Mesodermal cell (in vitro differentiated cells): ENCODE measurements at regions not wholly inside any gene's neighbourhood (a gene's known extent, or its start where the extent isn't known, plus 50 kb on each side); places are given as distances from the start of the nearest gene placed in this dataset.
A peak's percentile ranks its signal among the peaks of the same experiment; 100 is the strongest.

ENCODE experiments used
- H3K27ac ChIP-seq: 2 replicates; pipeline ENCODE4 v1.7.0; 2013; ENCODE audit warnings: mild to moderate bottlenecking, low read depth, low read length, moderate library complexity; ENCODE audit not compliant: severe bottlenecking
- H3K36me3 ChIP-seq: 2 replicates; pipeline ENCODE4 v1.7.1; 2013; ENCODE audit warnings: mild to moderate bottlenecking, low read length, moderate library complexity; ENCODE audit not compliant: control insufficient read depth, insufficient read depth
- H3K4me1 ChIP-seq: one replicate; pipeline ENCODE4 v1.7.1; 2013; ENCODE audit warnings: mild to moderate bottlenecking, low read length; ENCODE audit not compliant: insufficient read depth, control insufficient read depth, poor library complexity, severe bottlenecking
- H3K4me3 ChIP-seq: 2 replicates; pipeline ENCODE4 v1.7.0; 2013; ENCODE audit warnings: low read length, control low read depth, mild to moderate bottlenecking; ENCODE audit not compliant: insufficient read depth, poor library complexity, severe bottlenecking; ENCODE audit errors: extremely low read depth
- H3K9me3 ChIP-seq: 2 replicates; pipeline ENCODE4 v1.7.1; 2013; ENCODE audit warnings: mild to moderate bottlenecking, low read length, moderate library complexity; ENCODE audit not compliant: control insufficient read depth
- WGBS, 2 experiments: methylation state at CpG; one replicate each; pipeline ENCODE4 v1.1.5; 2013; ENCODE audit warnings: missing lambda C conversion rate in 2 of 2; ENCODE audit not compliant: insufficient coverage in 2 of 2; 5-methylcytosine and 5-hydroxymethylcytosine counted together

DNA sequence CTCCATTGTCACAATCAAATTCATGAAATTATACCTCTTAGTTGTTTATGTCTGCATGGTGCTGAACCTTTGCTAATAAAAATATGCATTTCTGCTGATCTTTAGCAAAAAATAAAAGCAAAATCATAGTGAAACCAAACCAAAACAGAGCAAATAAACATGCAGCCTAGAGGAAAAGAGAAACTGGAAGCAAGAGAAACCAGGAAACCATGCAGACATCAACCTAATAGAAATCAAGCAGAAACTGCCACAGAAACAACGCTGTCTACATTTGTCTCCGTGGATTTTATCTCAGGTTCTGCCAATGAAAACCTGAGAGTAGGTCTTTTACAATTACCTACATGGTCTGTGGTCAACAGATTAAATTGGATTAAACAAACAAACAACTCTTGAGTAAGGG, 173.7 kb downstream of the SYT10 start:
- H3K4me1 ChIP-seq, result peaks cover 8% of the 10 kb centered on the region
- H3K36me3 ChIP-seq, result no peaks in the 10 kb centered on the region
- H3K9me3 ChIP-seq, result no peaks in the 10 kb centered on the region
- H3K4me3 ChIP-seq, result no peak overlapping the region
- 60% methylated on average over 1 of the region's 2 CpGs; no CpG with 5 or more reads in 1 of the 2 experiments for WGBS, 2 experiments
- no peak overlapping the region for H3K27ac ChIP-seq

DNA sequence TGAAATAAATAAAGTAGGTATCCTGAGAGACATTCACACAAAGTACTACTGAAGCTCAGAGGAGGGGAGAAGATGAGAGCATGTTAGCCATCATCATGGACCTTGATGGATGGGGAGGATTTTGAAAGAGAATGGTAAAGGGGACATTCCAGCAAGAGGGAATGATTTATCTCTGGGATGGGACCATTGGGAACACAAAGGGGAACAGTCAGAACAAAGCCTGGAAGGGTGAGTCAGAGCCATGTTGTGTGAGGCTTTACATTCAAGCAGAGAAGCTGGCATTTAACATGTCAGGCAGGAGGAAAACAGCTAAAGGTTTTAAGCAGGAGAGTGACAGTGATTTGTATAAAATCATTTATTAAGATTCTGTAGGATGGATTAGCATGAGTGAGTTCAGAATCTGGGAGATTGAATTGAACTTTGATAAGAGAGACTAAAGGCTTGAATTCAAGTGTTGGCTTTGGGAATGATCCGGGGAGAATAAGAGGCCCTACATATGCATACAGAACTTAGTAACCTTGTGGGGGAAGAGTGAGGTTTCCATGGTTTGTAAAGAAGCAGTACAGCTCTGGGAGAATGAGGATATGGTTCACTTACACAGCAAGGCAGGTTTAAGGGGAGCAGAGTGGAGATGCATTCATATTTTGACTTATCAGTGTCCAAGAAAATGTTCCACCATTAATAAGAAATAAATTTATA, 174.4 kb downstream of the SYT10 start:
- H3K27ac ChIP-seq, result peak overlapping the region; percentile 42
- 80% methylated on average over 1 of the region's 1 CpG; no CpG with 5 or more reads in 1 of the 2 experiments for WGBS, 2 experiments

DNA sequence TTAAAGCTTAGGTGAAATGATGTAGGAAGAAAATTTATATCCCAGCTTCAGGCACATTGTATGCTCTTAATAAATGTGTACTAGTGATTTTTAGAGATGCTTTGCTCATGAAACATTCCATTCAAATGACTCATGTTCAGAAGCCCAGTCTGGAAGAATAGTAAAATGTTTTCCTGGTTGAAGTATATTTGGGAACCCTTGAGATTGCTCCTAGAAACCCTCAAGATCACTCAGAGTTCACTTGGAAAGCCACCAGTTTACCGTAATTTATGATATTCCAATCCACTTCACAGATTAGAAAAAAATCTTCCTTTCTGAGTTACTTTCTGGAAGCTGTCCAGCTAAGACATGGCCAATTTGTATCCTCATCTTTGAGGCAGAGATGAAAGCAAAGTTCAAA, 186.4 kb downstream of the SYT10 start:
- peaks cover 3% of the 10 kb centered on the region for H3K4me1 ChIP-seq
- no peaks in the 10 kb centered on the region for H3K36me3 ChIP-seq
- no peak overlapping the region for H3K4me3 ChIP-seq
- H3K27ac ChIP-seq, result no peak overlapping the region
- whole genome bisulfite sequencing, 2 experiments, result 83% methylated on average over 1 of the region's 1 CpG; no CpG with 5 or more reads in 1 of the 2 experiments
- no peaks in the 10 kb centered on the region for H3K9me3 ChIP-seq

More for the DNA sequence above, 174.4 kb downstream of the SYT10 start:
- H3K4me1 ChIP-seq, result peaks cover 8% of the 10 kb centered on the region
- no peak overlapping the region for H3K4me3 ChIP-seq
- no peaks in the 10 kb centered on the region for H3K36me3 ChIP-seq
- no peaks in the 10 kb centered on the region for H3K9me3 ChIP-seq

DNA sequence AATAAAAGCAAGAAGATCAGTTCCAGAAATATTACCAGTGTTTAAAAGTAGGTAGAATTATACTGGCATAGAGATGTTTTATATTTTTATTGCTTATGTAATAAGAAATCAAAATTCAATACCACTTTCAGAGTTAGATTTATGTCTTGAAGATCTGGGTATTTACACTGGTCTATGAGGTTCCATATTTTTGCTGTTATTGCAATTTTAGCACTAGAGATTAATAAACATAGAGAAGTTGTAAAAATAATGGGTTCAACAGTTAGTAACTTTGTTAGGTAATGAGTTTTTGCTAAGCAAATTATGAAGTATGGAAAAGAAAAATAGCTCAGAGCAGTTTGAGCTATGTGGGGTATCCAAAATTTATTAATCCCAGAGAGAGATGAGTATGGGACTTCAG, 188.1 kb downstream of the SYT10 start:
- H3K36me3 ChIP-seq, result no peaks in the 10 kb centered on the region
- no peak overlapping the region for H3K27ac ChIP-seq

DNA sequence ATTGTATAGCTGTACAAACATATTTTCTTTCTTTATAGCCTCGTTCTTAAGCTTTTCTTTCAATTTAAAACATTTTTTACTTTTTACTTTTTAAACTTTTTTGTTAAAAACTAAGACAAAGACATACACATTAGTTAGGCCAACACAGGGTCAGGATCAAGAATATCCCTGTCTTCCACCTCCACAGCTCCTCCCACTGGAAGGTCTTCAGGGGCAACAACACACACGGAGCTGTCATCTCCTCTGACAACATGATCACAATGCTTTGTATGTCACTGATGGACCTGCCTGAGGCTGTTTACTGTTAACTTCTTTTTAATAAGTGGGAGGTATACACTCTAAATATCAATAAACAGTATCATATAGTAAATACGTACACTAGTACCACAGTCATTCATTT, 191.3 kb downstream of the SYT10 start:
- Histone ChIP-seq H3K9me3 (no peaks in the 10 kb centered on the region), H3K36me3 (no peaks in the 10 kb centered on the region), H3K4me1 (peaks cover under 1% of the 10 kb centered on the region), H3K4me3 (no peak overlapping the region), H3K27ac (no peak overlapping the region)
- WGBS, 2 experiments, result 50 to 67% methylated on average over 1 of the region's 3 CpGs

More for the DNA sequence above, 188.1 kb downstream of the SYT10 start:
- no peak overlapping the region for H3K4me3 ChIP-seq
- H3K4me1 ChIP-seq, result peaks cover 3% of the 10 kb centered on the region
- H3K9me3 ChIP-seq, result no peaks in the 10 kb centered on the region

DNA sequence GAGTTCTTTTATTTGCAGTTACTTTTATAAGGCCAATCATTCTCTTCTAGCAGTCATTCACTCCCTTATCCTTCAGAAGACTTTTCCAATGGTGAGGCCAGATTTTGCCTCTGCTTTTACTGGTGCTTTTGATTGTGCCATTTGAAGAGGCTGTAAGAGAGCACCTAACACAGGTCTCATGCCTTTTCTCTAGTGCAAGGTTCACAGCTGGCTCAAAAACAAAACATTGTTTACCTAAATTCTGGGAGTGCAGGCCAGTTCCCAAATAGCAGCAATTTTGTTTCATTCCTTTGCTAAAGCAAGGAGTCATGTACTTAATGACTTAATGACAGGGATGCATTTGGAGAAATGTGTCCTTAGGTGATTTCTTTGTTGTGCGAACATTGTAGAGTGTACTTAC, 192.0 kb downstream of the SYT10 start:
- Histone ChIP-seq H3K27ac (no peak overlapping the region), H3K36me3 (no peaks in the 10 kb centered on the region), H3K4me1 (no peaks in the 10 kb centered on the region), H3K4me3 (no peak overlapping the region), H3K9me3 (no peaks in the 10 kb centered on the region)
- WGBS, 2 experiments, result no CpG with 5 or more reads among the region's 1 CpG

DNA sequence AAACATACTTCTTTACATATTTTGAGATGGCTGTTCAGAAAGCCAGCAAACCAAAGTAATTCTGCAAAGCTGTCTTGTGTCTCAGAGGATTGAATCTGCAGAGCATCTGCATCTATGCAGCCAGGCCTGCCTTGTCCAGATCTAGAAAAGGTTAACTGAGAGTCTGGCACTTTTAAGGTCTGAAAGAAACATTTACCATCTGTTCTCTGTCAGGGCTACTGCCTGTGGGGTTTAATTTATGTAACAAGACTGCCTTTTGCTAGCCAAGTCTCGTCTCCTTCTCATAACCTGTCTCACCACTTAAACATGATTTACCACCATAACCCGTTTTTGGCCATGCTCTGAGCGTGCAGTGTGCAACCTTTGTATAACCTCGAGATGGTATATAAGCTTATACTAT, 194.2 kb downstream of the SYT10 start:
- Histone ChIP-seq H3K9me3 (no peaks in the 10 kb centered on the region), H3K4me1 (no peaks in the 10 kb centered on the region), H3K4me3 (no peak overlapping the region), H3K27ac (no peak overlapping the region), H3K36me3 (no peaks in the 10 kb centered on the region)
- 78% methylated on average over 1 of the region's 4 CpGs; no CpG with 5 or more reads in 1 of the 2 experiments for WGBS, 2 experiments

DNA sequence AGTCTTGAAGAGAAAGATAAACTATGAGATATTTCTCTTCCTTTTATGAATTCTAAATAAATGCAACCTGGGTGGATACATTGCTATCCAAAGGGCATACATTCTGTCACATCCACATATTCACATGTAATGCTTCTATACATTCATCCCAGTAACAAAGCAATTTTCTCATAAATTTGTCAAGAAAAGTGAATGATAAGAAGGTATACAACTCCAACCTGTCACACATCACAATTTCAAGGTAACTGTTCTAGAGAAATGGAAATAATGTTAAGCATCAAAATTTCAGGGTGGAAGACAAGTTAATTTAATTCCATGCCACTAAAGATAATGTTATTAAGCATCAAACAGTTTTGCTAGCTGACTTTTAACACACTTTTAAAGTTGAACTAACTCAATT, 212.9 kb downstream of the SYT10 start:
- H3K4me3 ChIP-seq, result no peak overlapping the region
- no peaks in the 10 kb centered on the region for H3K4me1 ChIP-seq
- no peaks in the 10 kb centered on the region for H3K36me3 ChIP-seq
- H3K9me3 ChIP-seq, result no peaks in the 10 kb centered on the region
- no peak overlapping the region for H3K27ac ChIP-seq

DNA sequence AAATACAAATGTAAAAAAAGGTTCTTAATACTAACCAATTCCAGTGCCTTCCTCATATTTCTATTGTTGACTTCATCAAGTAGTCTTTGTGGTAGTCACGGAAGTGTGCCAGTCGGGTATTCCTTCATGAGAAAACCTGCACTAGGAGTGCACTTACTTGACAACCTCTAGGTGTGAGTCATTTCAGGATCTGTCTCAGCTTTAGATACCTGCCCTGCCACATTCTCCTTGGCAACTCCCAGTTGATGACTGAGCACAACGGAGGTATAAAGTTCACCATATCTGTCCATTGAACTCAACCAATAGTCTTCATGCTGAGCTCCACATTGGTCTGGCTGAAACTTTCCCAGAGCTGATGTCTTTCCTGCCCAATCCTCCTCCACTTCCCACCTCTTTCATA, 215.7 kb downstream of the SYT10 start:
- H3K36me3 ChIP-seq, result no peaks in the 10 kb centered on the region
- H3K4me3 ChIP-seq, result no peak overlapping the region
- WGBS, 2 experiments, result 73 to 81% methylated on average over 2 to 3 of the region's 3 CpGs
- H3K4me1 ChIP-seq, result no peaks in the 10 kb centered on the region
- no peak overlapping the region for H3K27ac ChIP-seq
- no peaks in the 10 kb centered on the region for H3K9me3 ChIP-seq

DNA sequence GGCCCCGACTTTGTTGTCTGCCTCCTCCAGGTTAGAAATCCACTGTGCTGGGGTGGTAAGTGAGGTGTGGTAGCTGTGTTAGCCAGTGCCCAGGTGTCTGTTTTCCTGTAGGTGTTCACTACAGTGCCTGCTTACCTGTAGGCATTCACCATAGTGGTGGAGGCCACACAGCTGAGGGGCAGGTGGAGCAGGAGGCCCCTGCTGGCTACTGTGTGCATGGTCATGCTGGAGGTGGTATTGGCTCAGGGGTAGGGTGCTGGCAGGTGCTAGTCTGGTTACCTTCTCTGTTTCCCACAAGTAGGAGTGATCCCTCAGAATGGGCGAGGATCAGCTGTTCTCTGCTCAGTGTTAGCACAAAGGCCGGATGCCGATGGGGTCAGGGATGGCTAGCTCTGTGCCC, 217.3 kb downstream of the SYT10 start:
- 100% methylated on average over 1 to 3 of the region's 4 CpGs for WGBS, 2 experiments
- Histone ChIP-seq H3K4me1 (no peaks in the 10 kb centered on the region), H3K36me3 (no peaks in the 10 kb centered on the region), H3K27ac (no peak overlapping the region), H3K9me3 (no peaks in the 10 kb centered on the region), H3K4me3 (no peak overlapping the region)

DNA sequence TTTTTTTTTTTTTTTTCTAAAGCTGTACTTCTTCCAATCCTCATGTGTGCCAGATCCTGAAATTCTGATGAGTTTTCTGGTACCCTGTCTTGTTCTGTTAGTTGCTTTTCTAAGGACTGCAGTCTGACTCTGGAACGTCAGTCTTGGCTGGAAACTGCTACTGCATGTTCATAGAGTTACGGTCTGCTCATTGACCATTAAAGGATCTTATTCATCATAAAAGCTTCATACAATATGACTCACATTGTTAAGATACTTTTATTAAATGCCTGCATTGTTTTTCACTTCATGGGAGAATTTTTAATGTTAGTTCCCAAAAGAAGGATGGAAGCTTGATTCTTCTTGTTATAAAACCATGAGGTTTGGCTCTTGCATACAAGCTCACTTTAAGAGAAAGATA, 233.6 kb downstream of the SYT10 start:
- no peaks in the 10 kb centered on the region for H3K9me3 ChIP-seq
- H3K4me3 ChIP-seq, result no peak overlapping the region
- H3K36me3 ChIP-seq, result no peaks in the 10 kb centered on the region
- H3K4me1 ChIP-seq, result no peaks in the 10 kb centered on the region
- H3K27ac ChIP-seq, result no peak overlapping the region
- WGBS, 2 experiments, result 67 to 83% methylated on average over 1 of the region's 2 CpGs
